Thyroid gland (tissue), 4 donors: ENCODE measurements at regions not wholly inside any gene's neighbourhood (a gene's known extent, or its start where the extent isn't known, plus 50 kb on each side); places are given as distances from the start of the nearest gene placed in this dataset.

Source experiments
- DNase-seq, 2 donors: peaks; one replicate each; pipeline ENCODE4 v3.0.0-alpha.2; 2019
- H3K27ac ChIP-seq, 3 donors: fragments of 200-600 bp; sonication (generic); 1 replicate in 2 of 3; 2 replicates in 1 of 3; pipeline ENCODE4 v1.5.1; 2016 to 2019; ENCODE audit warnings: mild to moderate bottlenecking in 1 of 3, moderate library complexity in 1 of 3
- H3K27me3 ChIP-seq: fragments of 200-600 bp; sonication (generic); one replicate; pipeline ENCODE4 v1.5.1; 2019
- H3K36me3 ChIP-seq, 2 donors: fragments of 200-600 bp; sonication (generic); one replicate each; pipeline ENCODE4 v1.5.1; 2016 to 2019
- H3K4me1 ChIP-seq, 2 donors: fragments of 200-600 bp; sonication (generic); one replicate each; pipeline ENCODE4 v1.5.1; 2017 to 2019
- H3K4me3 ChIP-seq, 3 donors: fragments of 200-600 bp; sonication (generic); replicated peaks in 1 of 3; 1 replicate in 2 of 3; 2 replicates in 1 of 3; pipeline ENCODE4 v1.5.1; 2016; ENCODE audit warnings: mild to moderate bottlenecking in 1 of 3
- H3K9me3 ChIP-seq: fragments of 200-600 bp; sonication (generic); one replicate; pipeline ENCODE4 v1.5.1; 2017
- CTCF ChIP-seq, 6 experiments: fragments of 200-600 bp in 3 of 6; fragments of 450-650 bp in 3 of 6; sonication (generic) in 3 of 6; IDR thresholded peaks; one replicate each; pipeline ENCODE4 v1.5.1; 2016 to 2019; ENCODE audit warnings: antibody characterized with exemption in 6 of 6, mild to moderate bottlenecking in 2 of 6, inconsistent platforms in 1 of 6, moderate library complexity in 1 of 6
- POLR2A ChIP-seq, 2 donors: fragments of 450-650 bp; IDR thresholded peaks; one replicate each; pipeline ENCODE4 v1.6.1; 2017; ENCODE audit warnings: antibody characterized with exemption in 2 of 2, mild to moderate bottlenecking in 2 of 2, moderate library complexity in 1 of 2
- WGBS, 2 donors: methylation state at CpG; one replicate each; pipeline ENCODE4 v1.1.5; 2017; 5-methylcytosine and 5-hydroxymethylcytosine counted together
- intact Hi-C: fragments of 100-400 bp; cut with DNase I; formaldehyde crosslinking; loops from one replicate; pipeline ENCODE4 v1.15.1; 2023

DNA sequence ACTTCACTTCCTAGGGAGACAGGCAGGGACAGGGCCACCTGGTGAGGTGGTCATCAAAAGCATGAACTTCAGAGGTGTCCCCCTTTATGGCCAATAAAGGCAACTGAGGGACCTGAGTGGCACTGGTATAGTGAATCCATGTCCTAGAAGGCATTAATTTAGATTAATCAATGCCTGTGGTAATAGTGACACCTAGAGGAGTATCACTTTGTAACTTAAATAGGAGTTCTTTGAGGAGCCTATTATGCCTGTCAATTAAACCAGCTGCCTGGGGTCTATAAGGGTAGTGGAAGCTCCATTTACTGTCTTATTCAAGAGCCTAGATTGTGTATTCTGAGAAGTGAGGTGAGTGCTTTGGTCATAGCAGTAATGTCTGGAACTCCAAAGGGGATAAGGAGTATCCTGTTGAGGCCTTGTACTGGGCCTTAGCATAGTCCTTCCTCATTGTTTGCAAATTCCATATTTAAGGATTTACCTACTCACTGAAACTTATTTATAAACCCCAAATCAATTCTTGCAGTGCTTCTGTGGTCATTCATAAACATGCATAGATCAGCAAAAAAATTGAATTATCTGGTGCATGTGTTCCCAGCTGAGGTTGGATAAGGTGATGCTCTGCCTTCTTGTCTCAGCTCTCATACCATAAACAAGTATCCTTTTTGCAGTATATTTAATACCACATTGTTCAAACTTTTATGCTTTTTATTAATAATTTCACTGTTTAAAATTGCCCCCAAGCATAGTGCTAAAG, 213.8 kb upstream of the RADX start:
- DNase-seq = no peak
- H3K27me3 ChIP-seq = no peaks in the 10 kb centered on the region
- no peak overlapping the region for H3K27ac ChIP-seq
- TF ChIP-seq POLR2A (IDR thresholded peaks at IDR 0.05) (no peak), CTCF (IDR thresholded peaks at IDR 0.05) (peak in 3 of 6 experiments; percentile 33 to 53 (median 43))
- peaks cover 0 to 5% of the 10 kb centered on the region in 2 donors for H3K4me1 ChIP-seq
- intact Hi-C loops = no loop called here
- H3K36me3 ChIP-seq = no peaks in the 10 kb centered on the region
- no peaks in the 10 kb centered on the region for H3K9me3 ChIP-seq
- no peak overlapping the region for H3K4me3 ChIP-seq

DNA sequence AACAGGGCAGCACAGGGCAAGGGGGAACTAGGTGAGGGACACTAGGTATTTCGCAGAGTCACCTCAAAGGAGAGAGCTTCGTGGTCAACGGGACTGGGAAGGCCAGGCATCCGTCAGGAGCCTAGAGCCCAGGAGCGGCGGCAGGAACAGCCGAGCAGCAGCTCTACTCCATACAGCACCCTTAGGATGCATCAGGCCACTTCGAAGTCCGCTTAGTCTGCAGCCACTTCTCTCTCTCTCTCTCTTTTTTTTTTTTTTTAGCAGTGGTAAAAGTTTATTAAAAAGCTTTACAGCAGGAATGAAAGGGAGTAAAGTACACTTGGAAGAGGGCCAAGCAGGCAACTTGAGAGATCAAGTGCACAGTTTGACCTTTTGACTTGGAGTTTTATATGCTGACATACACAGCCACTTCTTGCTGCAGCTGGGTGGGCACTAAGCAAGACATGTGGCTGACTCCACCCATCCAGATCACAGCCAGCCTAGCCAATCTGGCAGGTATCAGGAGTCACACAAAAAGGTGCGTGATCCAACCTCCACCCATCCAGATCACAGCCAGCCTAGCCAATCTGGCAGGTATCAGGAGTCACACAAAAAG, 209.7 kb upstream of the RADX start:
- intact Hi-C loops = no loop called here
- Histone ChIP-seq H3K9me3 (no peaks in the 10 kb centered on the region), H3K27ac (no peak overlapping the region), H3K27me3 (no peaks in the 10 kb centered on the region), H3K4me3 (no peak overlapping the region), H3K36me3 (no peaks in the 10 kb centered on the region), H3K4me1 (peaks cover 0 to 5% of the 10 kb centered on the region in 2 donors)
- no peak for TF ChIP-seq POLR2A (IDR thresholded peaks at IDR 0.05)
- TF ChIP-seq CTCF (IDR thresholded peaks at IDR 0.05) = no peak
- peak; percentile 17 to 30 for DNase-seq
- WGBS, 2 donors = 39 to 60% methylated on average over 10 of the region's 10 CpGs

DNA sequence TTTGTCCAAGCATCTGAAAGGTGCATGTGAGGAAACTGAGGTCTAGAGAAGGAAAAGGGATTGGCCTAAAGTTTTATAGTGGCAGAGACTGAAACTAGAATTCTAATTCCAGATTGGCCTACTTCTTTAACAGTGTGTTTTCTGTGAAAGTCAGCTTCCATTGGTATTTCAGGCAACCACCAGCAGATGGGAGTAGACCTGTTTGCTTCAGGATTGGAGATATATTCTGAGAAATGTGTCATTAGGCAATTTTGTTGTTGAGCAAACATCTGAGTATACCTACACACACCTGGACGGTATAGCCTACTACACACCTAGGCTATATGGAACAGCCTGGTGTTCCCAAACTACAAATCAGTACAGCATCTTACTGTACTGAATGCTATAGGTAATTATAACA, 207.3 kb upstream of the RADX start:
- peaks cover 0 to 5% of the 10 kb centered on the region in 2 donors for H3K4me1 ChIP-seq
- H3K36me3 ChIP-seq = no peaks in the 10 kb centered on the region
- no peaks in the 10 kb centered on the region for H3K27me3 ChIP-seq
- no peak for DNase-seq
- peak in 1 of 6 experiments; percentile 19 for TF ChIP-seq CTCF (IDR thresholded peaks at IDR 0.05)
- TF ChIP-seq POLR2A (IDR thresholded peaks at IDR 0.05) = no peak
- WGBS, 2 donors = 60 to 90% methylated on average over 1 of the region's 1 CpG
- H3K4me3 ChIP-seq = no peak overlapping the region
- H3K9me3 ChIP-seq = no peaks in the 10 kb centered on the region
- intact Hi-C loops = no loop called here
- no peak overlapping the region for H3K27ac ChIP-seq

DNA sequence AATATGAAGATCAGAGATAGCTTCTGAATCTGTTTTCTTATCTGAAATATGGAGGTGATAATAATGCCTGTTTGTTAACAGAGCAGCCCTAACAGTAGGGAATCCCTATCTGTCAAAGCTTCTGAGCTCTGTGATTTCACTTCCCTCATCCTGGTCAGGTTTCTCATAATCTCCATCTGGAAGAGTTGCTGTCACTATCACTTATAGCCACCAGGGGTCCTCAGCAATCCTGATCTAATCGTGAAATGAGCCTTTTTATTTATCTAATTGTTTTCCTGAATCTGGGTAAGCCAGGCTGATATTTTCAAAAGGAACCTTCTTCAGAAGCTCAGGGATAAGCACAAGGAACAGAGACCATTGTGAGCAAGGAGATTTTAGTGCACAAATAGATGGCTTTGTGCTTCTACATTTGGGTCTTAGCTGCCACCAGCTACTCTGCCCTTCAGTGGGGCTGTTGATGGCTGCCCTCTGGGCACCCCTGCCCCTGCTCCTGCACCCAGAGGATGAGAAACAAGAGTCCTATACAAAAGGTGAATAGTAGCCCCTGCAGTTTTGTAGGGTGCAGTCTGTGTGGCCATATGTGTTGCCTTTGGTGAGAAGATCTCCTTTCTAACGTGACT, 196.4 kb upstream of the RADX start:
- intact Hi-C loops = no loop called here
- Histone ChIP-seq H3K27me3 (peaks cover 5% of the 10 kb centered on the region), H3K4me3 (no peak overlapping the region), H3K9me3 (no peaks in the 10 kb centered on the region), H3K4me1 (no peaks in the 10 kb centered on the region), H3K36me3 (no peaks in the 10 kb centered on the region), H3K27ac (no peak overlapping the region)
- DNase-seq = no peak
- TF ChIP-seq CTCF (IDR thresholded peaks at IDR 0.05) = peak in 5 of 6 experiments; percentile 19 to 54 (median 39)
- no peak for TF ChIP-seq POLR2A (IDR thresholded peaks at IDR 0.05)
- 47 to 53% methylated on average over 2 of the region's 2 CpGs for WGBS, 2 donors

- H3K4me3 ChIP-seq = no peak overlapping the region
- no peaks in the 10 kb centered on the region for H3K9me3 ChIP-seq
- WGBS, 2 donors = 76 to 78% methylated on average over 3 to 4 of the region's 4 CpGs
- TF ChIP-seq CTCF (IDR thresholded peaks at IDR 0.05) = no peak
- no peak for TF ChIP-seq POLR2A (IDR thresholded peaks at IDR 0.05)
- H3K4me1 ChIP-seq = no peaks in the 10 kb centered on the region
- no peak overlapping the region for H3K27ac ChIP-seq
- H3K36me3 ChIP-seq = no peaks in the 10 kb centered on the region
- intact Hi-C loops = no loop called here
- DNase-seq = no peak
- H3K27me3 ChIP-seq = no peaks in the 10 kb centered on the region
Measured at GRCh38 chrX:106436691-106437090, 175.1 kb upstream of the RADX start.
